GM21390 (cell line): ENCODE measurements at regions not wholly inside any gene's neighbourhood (a gene's known extent, or its start where the extent isn't known, plus 50 kb on each side); places are given as distances from the start of the nearest gene placed in this dataset.
"Not testable (repeated sequence)": the region's sequence is repeated elsewhere in the genome, so short reads cannot be mapped to it uniquely, and the experiment has no call there.

Source experiments
- ATAC-seq: cut with Tn5 transposase; IDR thresholded peaks from one replicate; pipeline ENCODE4 v1.9.1; 2021; ENCODE audit not compliant: unreplicated experiment

DNA sequence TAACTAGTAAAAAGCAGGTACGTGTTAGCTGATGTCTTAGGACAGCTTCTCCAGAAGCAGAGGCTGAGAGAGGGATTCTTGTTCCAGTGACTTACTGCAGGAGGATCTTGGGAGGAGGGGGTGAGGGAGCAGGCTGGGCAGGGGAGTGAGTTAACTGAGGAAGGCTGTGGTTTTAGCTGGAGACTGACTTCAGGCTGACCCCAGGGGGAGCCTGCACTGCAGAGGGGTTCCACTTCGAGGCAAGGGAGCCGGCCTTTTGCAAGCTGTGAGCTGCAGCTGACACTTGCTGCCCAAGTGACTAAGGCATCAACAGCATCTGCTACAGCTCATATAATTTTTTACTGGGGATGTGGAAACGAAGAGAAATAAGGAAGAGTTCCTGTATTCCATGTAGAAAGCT lies 50.4 kb upstream of the SOD1 start:
- no peak for ATAC-seq

DNA sequence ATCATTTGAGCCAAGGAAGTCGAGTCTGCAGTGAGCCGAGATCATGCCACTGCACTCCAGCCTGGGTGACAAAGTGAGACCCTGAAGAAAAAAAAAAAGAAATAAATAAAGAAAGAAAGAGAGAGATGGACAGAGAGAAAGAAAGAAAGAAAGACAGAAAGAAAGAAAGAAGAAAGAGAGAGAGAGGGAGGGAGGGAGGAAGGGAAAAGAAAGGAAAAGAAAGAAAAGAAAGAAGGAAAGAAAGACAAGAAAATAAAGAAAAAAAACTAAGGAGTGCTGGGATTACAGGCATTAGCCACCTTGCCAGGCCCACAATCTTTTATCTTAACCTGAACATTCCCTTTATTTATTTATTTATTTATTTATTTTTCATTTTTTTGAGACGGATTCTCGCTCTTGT lies 51.7 kb upstream of the SOD1 start:
- ATAC-seq: no peak

DNA sequence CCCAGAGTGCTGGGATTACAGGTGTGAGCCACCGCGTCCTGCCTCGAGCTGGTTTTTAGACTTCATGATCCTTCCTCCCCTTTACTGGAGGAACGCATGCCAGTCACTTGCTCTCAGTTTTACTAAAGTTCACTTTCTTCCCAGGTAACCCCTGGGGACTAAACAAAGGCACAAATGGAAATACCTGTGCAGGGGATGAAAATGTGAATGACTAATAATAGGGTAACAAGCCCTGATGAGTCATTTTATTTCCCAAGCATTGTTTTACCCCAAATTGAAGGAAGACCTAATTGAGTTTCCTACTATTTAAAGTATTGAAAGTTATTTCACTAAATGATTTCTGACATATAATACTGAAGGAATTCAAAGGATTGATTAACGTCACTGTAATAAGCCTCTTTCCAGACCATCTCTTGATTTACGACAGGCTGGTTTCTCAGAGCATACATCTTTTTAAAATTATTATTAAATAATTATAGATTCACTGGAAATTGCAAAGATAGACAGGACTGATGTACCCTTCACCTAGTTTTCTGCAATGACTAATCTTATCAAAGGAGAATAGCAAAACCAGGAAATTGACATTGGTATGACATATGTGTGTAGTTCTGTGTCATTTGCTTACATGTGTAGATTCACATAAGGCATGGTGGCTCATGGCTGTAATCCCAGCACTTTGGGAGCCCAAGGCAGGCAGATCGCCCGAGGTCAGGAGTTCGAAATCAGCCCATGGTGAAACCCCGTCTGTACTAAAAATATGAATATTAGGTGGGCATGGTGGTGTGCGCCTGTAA lies 53.2 kb upstream of the SOD1 start:
- ATAC-seq: no peak

DNA sequence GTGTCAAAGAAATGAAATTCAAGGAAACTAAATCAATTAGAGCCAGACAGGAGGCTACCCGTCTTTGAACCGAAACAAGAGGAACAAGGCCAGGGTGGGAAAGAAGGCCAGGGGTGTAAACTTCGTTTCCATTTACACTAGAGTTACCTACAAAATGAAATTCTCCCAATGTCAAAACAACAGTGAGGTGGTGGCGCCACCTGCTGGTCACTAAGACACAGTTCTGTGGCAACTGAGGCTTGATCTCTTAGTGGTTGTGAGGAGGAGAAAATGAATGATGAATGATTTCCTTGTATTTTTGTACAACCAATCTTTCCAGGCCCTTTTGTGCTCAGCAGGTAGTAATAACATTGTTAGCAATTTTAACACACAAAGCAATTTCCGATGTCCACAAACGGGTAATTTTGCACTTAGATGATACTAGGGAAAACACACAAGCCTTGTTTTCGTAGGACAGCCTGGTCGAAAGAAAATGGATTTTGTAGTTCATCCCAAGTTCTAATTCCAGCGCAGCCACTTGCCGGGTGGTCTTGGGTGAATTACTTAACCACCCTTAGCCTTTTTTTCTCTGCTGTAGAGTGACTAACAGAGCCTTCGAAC lies 54.8 kb upstream of the SOD1 start:
- ATAC-seq: peak; percentile 83

DNA sequence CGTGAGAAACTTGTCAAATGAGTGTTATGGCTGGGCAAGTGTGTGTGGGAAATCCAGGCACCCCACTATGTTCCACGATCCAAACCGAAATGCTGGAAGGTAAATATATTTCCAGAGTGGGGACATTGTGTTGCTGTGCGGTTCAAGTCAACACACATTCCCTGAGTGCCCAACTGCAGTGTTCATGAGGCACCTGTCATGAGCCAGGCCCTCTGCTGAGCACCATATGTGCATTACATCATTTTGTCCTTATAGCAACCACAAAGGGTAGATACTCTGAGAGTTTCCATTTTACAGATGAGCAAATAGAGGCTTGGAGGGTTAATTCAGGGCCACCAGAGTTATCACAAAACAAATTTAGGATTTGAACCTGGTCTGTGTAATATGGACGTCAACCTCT lies 59.9 kb upstream of the SOD1 start:
- ATAC-seq: no peak

DNA sequence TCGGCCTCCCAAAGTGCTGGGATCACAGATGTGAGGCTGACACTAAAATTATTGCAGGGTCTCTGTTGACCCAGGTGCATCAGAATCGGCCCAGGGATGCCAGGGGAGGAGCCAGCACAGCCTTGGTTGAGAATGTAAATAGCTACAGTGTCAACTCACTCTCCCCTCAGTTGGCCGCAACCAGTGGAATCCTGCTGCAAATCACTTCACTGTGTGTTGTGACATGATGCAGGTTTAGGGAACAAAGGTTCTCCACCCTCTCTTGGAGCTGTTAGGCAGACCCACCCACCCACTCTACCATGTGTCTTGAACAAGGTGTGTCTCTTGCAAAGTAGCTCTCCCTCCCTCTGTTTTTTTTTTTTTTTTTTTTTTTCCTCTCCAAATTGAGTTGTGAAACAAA lies 60.5 kb upstream of the SOD1 start:
- ATAC-seq: no peak

DNA sequence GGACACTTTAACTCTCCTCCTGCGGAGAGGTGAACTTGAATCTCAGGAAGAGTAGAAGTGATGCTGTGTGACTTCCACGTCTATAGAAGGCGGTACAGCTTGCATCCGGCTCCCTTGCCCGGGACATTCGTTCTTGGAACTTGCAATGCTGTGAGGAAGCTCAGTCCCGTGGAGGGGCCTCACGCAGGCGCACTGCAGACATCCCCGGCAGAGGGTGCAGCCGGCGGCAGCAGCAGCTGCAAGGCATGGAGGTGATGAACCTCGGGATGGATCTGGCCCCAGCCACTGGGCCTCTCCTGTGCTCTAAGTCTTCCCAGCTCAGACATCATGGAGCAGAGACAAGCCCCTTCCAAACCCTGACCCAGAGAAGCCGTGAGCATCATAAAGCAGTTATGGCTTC lies 61.8 kb upstream of the SOD1 start:
- no peak for ATAC-seq

DNA sequence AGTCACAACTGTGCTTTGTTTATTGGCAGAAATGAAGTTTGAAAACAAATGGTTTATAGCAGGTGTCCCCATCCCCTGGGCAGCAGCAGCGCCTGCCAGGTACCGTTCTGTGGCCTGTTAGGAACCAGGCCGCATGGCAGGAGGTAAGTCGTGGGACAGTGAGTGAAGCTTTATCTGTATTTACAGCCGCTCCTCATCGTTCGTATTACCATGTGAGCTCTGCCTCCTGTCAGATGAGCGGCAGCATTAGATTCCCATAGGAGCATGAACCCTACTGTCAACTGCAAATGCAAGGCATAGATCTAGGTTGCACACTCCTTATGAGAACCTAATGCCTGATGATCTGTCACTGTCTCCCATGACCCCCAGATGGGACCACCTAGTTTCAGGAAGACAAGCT lies 63.4 kb upstream of the SOD1 start:
- no peak for ATAC-seq

DNA sequence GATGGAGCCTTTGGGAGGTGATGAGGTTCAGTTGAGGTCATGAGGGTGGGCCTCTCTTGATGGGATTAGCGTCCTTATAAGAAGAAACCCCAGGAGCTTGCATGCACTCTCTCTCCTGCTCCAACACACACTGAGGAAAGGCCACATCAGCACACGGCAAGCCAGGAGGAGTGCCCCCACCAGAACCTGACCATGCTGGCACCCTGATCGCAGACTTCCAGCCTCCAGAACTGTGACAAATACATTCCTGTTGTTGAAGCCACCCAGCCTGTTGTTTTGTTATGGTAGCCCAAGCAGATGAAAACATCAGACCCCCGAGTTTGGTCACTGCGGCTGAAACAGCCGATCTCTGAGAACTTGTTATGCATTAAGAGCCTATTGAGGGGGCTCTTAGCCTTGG lies 64.8 kb upstream of the SOD1 start:
- no peak for ATAC-seq

DNA sequence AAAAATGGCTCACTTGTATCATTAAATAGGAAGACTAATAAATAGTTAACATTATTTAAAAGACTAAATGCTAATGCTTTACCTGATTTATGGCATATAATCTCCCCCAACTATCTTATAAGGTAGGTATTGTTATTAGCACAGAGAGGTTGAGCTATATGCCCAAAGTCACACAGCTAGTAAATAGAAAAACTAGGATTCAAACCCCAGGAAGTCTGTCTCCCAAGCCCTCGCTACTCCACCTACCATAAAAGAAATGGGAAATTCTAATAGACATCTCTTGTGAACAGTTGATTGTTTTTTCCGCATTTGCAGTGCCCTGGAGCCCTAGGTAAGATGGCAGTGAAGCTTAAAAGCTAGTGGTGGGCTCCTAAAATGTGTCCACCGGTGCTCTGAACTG lies 65.2 kb upstream of the SOD1 start:
- no peak for ATAC-seq

DNA sequence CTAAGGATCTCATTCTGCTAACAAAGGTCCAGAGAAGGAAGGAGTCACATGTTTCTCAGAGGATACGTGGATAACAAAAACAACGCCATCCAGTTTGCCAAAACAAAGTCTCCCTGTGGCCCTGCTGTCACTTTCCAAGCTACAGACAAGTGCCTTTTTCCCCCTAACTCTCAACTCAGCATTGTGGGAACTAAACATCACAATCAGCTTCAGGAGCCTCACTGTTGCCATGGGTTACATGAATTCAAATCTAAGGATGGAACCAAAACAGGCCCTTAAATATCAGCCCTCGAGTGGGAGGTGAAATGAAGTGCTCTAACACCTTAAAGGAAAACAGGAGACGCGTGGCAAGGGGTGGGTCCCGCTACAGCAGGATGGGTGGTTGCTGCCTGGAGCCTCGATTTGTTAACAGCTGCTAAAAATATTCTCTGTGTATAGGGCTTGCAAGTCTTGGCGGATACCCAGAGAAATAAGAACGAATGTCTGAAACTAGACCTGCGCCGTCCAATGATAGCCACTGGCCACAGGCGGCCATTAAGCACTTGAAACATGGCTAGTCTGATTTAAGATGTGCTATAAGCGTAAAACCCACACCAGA lies 66.4 kb upstream of the SOD1 start:
- no peak for ATAC-seq

DNA sequence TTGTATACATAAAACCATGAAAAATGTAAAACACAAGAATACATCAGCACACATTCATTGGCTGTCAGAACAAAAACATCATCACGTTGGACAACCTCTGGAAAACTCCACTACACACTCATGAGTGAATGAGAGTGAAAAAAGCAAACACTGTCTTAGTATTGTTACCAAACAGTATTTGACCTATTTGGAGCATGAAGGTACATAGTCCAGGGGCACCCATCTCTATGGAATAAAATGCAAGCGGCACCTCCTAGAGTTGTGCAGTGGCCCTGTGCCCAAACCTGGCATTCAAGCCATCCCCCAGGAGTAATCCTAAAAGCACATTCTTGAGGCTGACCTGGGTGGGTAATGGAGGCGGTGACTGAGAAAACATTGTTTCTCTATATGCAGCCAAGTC lies 67.0 kb upstream of the SOD1 start:
- no peak for ATAC-seq

DNA sequence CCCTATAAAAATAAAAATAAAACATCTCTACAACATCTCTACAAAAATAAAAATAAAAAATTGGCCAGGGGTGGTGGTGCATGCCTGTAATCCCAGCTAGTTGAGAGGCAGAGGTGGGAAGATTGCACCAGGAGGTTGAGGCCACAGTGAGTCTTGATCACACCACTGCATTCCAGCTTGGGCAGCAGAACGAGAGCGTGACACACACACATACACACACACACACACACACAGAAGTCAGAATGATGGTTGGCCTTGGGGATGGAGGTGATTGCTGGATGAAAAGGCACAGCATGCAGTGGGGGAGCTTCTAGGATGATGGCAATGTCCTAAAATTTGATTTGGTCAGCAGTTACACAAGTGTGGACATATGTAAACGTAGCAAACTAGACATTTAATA lies 69.7 kb upstream of the SOD1 start:
- no peak for ATAC-seq

DNA sequence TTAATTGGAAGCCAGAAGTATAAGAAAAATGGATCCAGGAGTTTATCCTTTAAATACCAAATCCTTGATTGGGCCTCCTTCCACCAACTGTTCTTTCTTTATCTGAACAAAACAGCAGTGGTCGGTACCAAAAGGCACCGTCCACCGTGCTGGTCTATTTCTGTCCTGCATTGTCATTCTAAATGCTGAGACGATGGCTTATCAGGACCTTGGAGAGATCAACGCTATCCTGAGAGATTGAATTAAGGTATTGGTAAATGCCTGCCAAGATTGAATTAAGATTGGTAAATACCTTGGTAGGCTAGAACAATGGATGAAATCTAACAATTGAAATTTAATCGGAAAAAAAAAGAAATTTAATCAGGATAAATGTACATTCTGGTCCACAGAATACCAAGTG lies 73.4 kb upstream of the SOD1 start:
- no peak for ATAC-seq

DNA sequence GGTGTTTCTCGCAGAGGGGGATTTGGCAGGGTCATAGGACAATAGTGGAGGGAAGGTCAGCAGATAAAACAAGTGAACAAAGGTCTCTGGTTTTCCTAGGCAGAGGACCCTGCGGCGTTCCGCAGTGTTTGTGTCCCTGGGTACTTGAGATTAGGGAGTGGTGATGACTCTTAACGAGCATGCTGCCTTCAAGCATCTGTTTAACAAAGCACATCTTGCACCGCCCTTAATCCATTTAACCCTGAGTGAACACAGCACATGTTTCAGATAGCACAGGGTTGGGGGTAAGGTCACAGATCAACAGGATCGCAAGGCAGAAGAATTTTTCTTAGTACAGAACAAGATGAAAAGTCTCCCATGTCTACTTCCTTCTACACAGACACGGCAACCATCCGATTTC lies 75.6 kb upstream of the SOD1 start:
- ATAC-seq: not testable (repeated sequence)

DNA sequence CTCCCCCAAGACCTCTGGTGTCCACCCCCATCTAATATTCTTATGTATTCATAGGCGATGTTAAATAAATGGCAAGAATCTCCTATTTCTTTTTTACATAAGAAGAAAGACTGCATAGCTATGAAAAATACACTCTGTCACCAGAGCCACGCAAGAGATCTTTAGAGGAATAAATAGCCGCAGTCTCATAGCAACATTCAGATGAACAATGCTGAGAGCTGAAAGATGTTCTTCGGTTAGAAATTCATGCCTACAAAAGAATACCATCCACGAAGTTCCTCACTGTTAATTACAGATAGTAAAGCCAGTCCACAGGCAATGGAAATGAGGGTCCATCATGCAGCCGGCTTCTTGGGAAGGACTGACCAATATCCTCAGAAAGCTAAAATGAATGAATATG lies 76.0 kb upstream of the SOD1 start:
- no peak for ATAC-seq

DNA sequence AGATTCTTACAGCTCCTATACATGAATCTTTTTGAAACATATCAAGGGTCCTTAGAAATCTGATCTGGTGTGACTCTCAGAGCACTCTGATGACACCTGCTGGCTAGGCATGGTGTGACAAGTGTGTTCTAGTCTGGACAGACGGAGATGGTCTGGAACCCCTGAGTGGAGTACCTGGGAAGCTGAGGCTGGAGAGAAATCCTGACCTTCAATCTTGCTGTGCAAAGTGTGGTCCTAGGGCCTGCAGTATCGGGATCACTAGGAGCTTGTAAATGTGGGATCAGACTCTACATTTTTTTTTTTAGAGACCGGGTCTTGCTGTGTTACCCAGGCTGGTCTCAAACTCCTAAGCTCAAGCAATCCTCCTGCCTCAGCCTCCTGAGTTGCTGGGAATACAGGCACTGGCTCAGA lies 78.6 kb upstream of the SOD1 start:
- peak; percentile 67 for ATAC-seq

DNA sequence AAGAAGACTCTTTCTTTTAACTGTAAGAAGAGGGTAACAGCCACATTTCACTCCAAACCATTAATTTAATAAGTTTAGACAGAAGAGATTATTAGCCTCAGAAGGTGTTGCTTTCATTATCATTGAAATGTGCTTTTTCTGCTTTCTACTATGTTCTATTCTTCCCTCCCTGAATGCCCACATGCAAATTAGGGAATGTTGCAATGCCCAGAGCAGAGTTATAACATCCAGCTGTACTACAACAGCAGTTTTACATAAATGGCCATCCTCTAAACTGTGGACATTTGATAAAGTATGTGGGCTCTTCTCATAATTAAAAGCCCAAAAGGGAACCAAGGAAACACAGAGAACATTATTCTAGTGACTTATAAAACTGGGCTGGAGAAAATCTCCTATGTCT lies 82.2 kb upstream of the SOD1 start:
- ATAC-seq: no peak

DNA sequence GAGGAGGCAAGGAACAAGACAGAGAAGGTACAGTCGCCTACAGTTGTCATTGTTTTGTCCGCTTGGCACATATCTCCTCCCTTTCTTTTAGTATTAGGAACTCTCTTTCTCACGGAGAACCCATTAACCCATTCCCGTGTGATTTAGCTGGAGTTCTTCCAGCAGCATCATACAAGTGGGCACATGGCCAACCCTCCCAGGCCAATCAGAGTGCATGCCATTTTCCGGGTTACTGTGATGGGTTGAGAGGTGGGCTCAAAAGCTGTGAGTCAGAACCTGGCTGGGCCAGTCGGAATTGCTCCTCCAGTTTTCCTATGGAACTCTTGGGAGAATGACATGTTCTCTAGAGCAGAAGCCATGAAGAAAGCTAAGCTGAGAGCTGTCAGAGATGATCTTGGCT lies 83.1 kb upstream of the SOD1 start:
- ATAC-seq: no peak

DNA sequence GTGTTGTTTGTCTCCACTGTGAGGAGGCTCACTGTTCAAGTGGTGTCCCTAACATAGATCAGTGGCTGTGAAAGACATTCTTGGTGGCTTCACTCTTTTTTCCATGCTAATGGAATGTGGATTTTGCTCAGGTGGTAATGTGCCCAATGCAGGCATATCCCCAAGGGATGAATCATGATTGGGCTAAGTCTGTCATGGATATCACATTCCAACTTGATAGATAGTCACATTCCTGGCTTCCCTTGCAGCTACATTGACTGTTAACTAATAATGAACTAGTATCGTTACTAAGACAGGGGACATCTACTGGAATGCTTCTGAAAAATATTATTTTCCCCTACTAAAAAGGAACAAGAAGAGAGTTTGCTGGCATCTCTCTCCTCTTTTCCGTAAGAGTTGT lies 86.3 kb upstream of the SOD1 start:
- ATAC-seq: no peak

DNA sequence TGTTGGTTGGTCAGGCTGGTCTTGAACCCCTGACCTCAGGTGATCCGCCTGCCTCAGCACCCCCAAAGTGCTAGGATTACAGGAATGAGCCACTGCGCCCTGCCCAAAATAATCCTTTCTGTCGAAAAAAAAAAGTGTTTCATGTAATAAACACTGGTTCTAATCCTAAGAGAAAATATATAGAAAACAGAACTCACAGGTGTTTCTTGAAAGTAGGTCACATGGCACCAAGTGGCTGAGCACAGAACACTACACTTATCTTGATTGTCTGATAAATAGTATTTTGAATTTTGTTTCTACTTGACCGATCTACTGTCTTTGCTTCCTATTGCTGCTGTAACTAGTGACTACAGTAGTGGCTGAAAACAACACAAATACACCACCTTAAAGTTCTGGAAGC lies 87.6 kb upstream of the SOD1 start:
- no peak for ATAC-seq

DNA sequence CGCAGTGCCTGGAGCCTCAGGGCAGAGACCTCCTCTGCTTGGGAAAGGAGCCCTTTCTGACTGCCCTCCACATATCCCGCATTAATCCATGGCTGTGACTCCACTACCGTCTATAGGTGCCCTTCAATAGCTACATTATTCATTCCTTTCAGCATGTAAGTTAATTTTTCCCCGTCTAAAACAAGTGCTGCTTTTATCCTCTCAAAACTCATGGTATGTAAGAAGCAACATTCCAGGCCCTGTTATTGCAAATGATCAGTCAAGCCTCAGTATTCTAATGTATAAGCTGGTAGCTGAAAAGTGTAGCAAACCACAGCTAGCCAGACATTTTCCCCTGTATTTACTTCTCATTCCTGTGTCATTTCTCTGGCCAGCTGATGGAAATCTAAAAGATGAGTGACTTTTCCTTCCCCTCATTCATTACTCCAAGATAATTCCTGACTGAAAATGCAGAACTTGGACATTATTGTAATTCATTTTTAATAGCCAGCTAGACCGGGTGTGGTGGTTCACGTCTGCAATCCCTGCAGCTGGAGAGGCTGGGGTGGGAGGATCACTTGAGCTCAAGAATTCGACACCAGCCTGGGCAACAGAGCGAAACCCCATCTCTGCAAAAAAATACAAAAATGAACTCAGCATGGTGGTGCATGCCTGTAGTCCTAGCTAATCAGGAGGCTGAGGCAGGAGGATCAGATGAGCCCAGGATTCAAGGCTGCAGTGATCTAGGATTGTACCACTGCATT lies 88.5 kb upstream of the SOD1 start:
- no peak for ATAC-seq
